Activated CD8-positive, alpha-beta T cell treated with anti-CD3 and anti-CD28 coated beads for 36 hours (primary cell): ENCODE measurements at regions not wholly inside any gene's neighbourhood (a gene's known extent, or its start where the extent isn't known, plus 50 kb on each side); places are given as distances from the start of the nearest gene placed in this dataset.

ENCODE experiments used
- ATAC-seq: fragments of 200-7000 bp; cut with Tn5 transposase; one replicate; pipeline ENCODE4 v1.10.0; 2021; ENCODE audit warnings: mild to moderate bottlenecking, moderate library complexity
- CTCF ChIA-PET: fragments of 350-600 bp; sonication (Branson Sonifier 250); formaldehyde crosslinking; loops from one replicate; lab custom pipeline; 2021; ENCODE audit warnings: antibody characterized with exemption; lab: Charles Lee
- POLR2A ChIA-PET: fragments of 350-600 bp; sonication (Branson Sonifier 250); formaldehyde crosslinking; loops from one replicate; lab custom pipeline; 2021; ENCODE audit warnings: antibody characterized with exemption; lab: Charles Lee
- DNase-seq: peaks from one replicate; pipeline ENCODE4 v3.0.0-alpha.2; 2020
- H3K27ac Mint-ChIP-seq: one replicate; pipeline ENCODE4 v1.8.0; 2021; ENCODE audit warnings: mild to moderate bottlenecking, mixed read lengths
- H3K27me3 Mint-ChIP-seq: one replicate; pipeline ENCODE4 v1.8.0; 2021; ENCODE audit warnings: mixed read lengths
- H3K36me3 Mint-ChIP-seq: one replicate; pipeline ENCODE4 v1.8.0; 2021; ENCODE audit warnings: low read depth, mixed read lengths
- H3K4me1 Mint-ChIP-seq: one replicate; pipeline ENCODE4 v1.8.0; 2021; ENCODE audit warnings: low read depth, mixed read lengths
- H3K4me3 Mint-ChIP-seq: one replicate; pipeline ENCODE4 v1.8.0; 2021; ENCODE audit warnings: mild to moderate bottlenecking, moderate library complexity, mixed read lengths
- H3K9me3 Mint-ChIP-seq: one replicate; pipeline ENCODE4 v1.8.0; 2021; ENCODE audit warnings: mixed read lengths
- CTCF ChIP-seq: fragments of 200-600 bp; IDR thresholded peaks from one replicate; pipeline ENCODE4 v1.8.0; 2022; ENCODE audit warnings: antibody characterized with exemption, mild to moderate bottlenecking
- intact Hi-C: fragments of 100-400 bp; cut with micrococcal nuclease; formaldehyde crosslinking; loops from one replicate; pipeline ENCODE4 v1.10.0; 2022

- H3K9me3 Mint-ChIP-seq: peaks cover under 1% of the 10 kb centered on the region
- CTCF ChIA-PET: no interaction called here
- intact Hi-C loops: no loop called here
- H3K27ac Mint-ChIP-seq: no peak overlapping the region
- ATAC-seq (no peak), DNase-seq (no peak)
- TF ChIP-seq CTCF: no peak
- H3K36me3 Mint-ChIP-seq: no peaks in the 10 kb centered on the region
- no peak overlapping the region for H3K4me3 Mint-ChIP-seq
- POLR2A ChIA-PET: no interaction called here
- H3K27me3 Mint-ChIP-seq: no peaks in the 10 kb centered on the region
- no peaks in the 10 kb centered on the region for H3K4me1 Mint-ChIP-seq
These were observed 227.2 kb upstream of the PITRM1 start for GRCh38 chr10:3399756-3400155.

DNA sequence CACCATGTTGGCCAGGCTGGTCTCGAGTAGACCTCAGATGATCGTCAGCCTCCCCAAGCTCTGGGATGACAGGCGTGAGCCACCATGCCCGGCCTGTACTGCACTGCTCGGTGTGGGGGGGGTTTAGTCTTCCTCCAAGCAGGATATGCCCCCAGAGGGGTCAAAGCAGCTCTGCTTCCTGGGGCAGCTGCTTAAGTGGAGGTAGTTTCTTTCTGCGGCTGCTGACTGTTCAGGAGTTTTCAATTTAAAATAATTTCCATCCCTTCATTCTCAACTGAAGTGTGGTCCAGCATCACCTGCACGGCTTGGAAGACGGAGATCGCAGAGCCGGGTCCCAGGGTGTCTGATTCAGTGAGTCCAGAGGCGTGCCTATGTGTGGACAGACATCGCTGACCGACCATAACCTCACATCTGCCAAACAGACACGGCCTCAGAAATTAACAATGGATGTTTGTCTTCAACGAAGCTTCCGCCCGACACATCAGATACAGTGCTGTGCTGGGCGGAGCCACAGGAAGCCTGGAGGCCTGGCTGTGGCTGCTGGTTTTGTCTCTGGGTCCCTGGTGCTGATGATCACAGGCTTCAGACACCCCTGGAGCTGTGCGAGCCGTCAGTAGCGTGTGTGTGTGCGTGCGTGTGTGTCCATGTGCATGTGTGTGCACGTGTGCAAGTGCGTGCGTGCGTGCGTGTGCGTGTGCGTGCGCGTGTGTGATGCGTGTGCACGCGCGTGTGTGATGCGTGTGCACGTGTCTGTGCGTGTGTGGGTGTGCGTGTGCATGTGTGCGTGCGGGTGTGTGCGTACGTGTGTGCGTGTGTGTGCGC lies 226.5 kb upstream of the PITRM1 start:
- no peak overlapping the region for H3K4me3 Mint-ChIP-seq
- H3K27me3 Mint-ChIP-seq: no peaks in the 10 kb centered on the region
- no peaks in the 10 kb centered on the region for H3K4me1 Mint-ChIP-seq
- ChIA-PET CTCF (no interaction called here), POLR2A (no interaction called here)
- TF ChIP-seq CTCF: no peak
- peaks cover 3% of the 10 kb centered on the region for H3K9me3 Mint-ChIP-seq
- H3K27ac Mint-ChIP-seq: no peak overlapping the region
- no peaks in the 10 kb centered on the region for H3K36me3 Mint-ChIP-seq
- no peak for ATAC-seq
- intact Hi-C loops: no loop called here
- DNase-seq: no peak

DNA sequence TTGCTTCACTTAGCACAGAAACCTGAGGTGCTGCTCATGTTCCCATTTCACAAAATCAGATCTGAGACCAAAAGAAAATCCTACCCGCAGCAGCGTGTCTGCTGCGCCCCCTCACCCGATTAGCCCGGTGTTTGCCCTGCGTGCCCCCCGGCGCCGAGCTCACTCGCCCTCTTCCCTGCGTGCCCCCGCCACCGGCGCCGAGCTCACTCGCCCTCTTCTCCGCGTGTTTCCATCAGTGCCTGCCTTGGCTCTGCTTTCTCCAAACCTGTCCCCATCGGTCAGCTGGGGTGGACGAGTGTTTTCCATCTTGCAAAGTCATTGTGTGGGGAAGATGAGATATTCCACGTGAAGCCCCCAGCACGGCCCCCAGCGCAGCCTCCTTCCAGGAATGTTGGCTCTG lies 225.3 kb upstream of the PITRM1 start:
- POLR2A ChIA-PET: no interaction called here
- no peak for TF ChIP-seq CTCF
- DNase-seq (no peak), ATAC-seq (no peak)
- Mint-ChIP-seq H3K4me3 (no peak overlapping the region), H3K27me3 (no peaks in the 10 kb centered on the region), H3K36me3 (no peaks in the 10 kb centered on the region), H3K4me1 (no peaks in the 10 kb centered on the region), H3K27ac (no peak overlapping the region), H3K9me3 (peaks cover 3% of the 10 kb centered on the region)
- CTCF ChIA-PET: no interaction called here
- intact Hi-C loops: no loop called here

DNA sequence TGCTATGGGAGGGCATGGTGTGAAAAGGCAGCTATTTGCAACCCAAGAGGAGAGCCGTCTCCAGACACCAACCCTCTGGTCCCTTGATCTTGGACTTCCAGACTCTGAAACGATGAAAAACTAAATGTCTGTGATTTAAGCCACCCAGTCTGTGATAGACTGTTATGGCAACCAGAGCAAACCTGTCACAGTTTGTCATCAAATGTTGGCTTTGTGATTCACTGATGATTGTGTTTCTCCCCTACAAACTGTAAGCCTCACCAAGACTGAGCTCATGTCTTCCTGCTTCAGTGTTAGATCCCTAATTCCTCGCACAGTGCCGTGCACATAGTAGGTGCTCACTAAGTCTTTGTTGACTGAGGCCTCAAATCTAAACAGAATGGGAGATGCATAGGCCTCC lies 224.6 kb upstream of the PITRM1 start:
- H3K4me1 Mint-ChIP-seq: no peaks in the 10 kb centered on the region
- no peak overlapping the region for H3K4me3 Mint-ChIP-seq
- POLR2A ChIA-PET: no interaction called here
- intact Hi-C loops: no loop called here
- no peak overlapping the region for H3K27ac Mint-ChIP-seq
- TF ChIP-seq CTCF: no peak
- no peaks in the 10 kb centered on the region for H3K27me3 Mint-ChIP-seq
- H3K36me3 Mint-ChIP-seq: no peaks in the 10 kb centered on the region
- H3K9me3 Mint-ChIP-seq: peaks cover 3% of the 10 kb centered on the region
- DNase-seq (no peak), ATAC-seq (no peak)
- CTCF ChIA-PET: no interaction called here

DNA sequence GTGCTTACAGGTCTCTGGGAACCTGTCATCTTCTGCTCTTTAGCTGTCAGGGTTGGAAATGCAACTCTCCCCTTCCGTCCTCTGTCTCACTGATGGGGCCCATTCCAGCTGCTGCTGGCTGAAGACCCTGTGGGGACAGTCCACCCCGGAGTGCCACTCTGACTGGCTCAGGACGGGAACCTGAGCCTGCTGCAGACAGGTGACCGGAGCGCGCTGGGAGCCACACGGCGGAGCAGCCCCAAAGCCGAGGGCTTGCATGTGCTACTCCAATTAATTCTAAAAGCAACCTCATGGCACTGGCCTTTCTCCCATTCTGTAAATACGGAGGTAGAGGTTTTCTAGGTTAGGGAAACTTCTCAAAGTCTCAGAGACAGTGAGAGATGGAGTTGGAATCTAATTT lies 223.5 kb upstream of the PITRM1 start:
- TF ChIP-seq CTCF: no peak
- no peak overlapping the region for H3K4me3 Mint-ChIP-seq
- peaks cover 3% of the 10 kb centered on the region for H3K9me3 Mint-ChIP-seq
- DNase-seq (no peak), ATAC-seq (no peak)
- no peaks in the 10 kb centered on the region for H3K36me3 Mint-ChIP-seq
- H3K27ac Mint-ChIP-seq: no peak overlapping the region
- CTCF ChIA-PET: no interaction called here
- peaks cover 2% of the 10 kb centered on the region for H3K27me3 Mint-ChIP-seq
- H3K4me1 Mint-ChIP-seq: no peaks in the 10 kb centered on the region
- intact Hi-C loops: no loop called here
- POLR2A ChIA-PET: no interaction called here
